ENCODE measurements at regions not wholly inside any gene's neighbourhood (a gene's known extent, or its start where the extent isn't known, plus 50 kb on each side); places are given as distances from the start of the nearest gene placed in this dataset.

- no peak for DNase-seq (ENCODE audit: low read depth, low spot score)
Measured at GRCh38 chr4:19910861-19911525, 340.7 kb upstream of the SLIT2 start.

GRCh38 chr4:19905024-19905423 lies 346.7 kb upstream of the SLIT2 start:
- DNase-seq (ENCODE audit: low read depth, low spot score), result no peak

- no peak for DNase-seq (ENCODE audit: low read depth, low spot score)
Measured at GRCh38 chr4:19888587-19888986, 363.1 kb upstream of the SLIT2 start.

- DNase-seq (ENCODE audit: low read depth, low spot score), result no peak
Measured at GRCh38 chr4:19883841-19884240, 367.9 kb upstream of the SLIT2 start.

GRCh38 chr4:19880206-19880605 lies 371.5 kb upstream of the SLIT2 start:
- no peak for DNase-seq (ENCODE audit: low read depth, low spot score)

GRCh38 chr4:19879330-19879729 lies 372.4 kb upstream of the SLIT2 start:
- no peak for DNase-seq (ENCODE audit: low read depth, low spot score)

GRCh38 chr4:19857991-19858390 lies 393.7 kb upstream of the SLIT2 start:
- no peak for DNase-seq (ENCODE audit: low read depth, low spot score)

- no peak for DNase-seq (ENCODE audit: low read depth, low spot score)
Measured at GRCh38 chr4:19857380-19857779, 394.3 kb upstream of the SLIT2 start.

GRCh38 chr4:19850909-19851308 lies 400.8 kb upstream of the SLIT2 start:
- no peak for DNase-seq (ENCODE audit: low read depth, low spot score)

- DNase-seq (ENCODE audit: low read depth, low spot score), result no peak
Measured at GRCh38 chr4:19844446-19844845, 407.3 kb upstream of the SLIT2 start.

GRCh38 chr4:19842471-19842870 lies 409.2 kb upstream of the SLIT2 start:
- no peak for DNase-seq (ENCODE audit: low read depth, low spot score)

- no peak for DNase-seq (ENCODE audit: low read depth, low spot score)
Measured at GRCh38 chr4:19838858-19839257, 412.8 kb upstream of the SLIT2 start.

GRCh38 chr4:19835429-19835828 lies 416.3 kb upstream of the SLIT2 start:
- no peak for DNase-seq (ENCODE audit: low read depth, low spot score)

- no peak for DNase-seq (ENCODE audit: low read depth, low spot score)
Measured at GRCh38 chr4:19832411-19832810, 419.3 kb upstream of the SLIT2 start.

GRCh38 chr4:19831644-19832285 lies 419.9 kb upstream of the SLIT2 start:
- no peak for DNase-seq (ENCODE audit: low read depth, low spot score)

GRCh38 chr4:19829101-19829500 lies 422.6 kb upstream of the SLIT2 start:
- DNase-seq (ENCODE audit: low read depth, low spot score), result no peak

- no peak for DNase-seq (ENCODE audit: low read depth, low spot score)
Measured at GRCh38 chr4:19823781-19824180, 427.9 kb upstream of the SLIT2 start.

GRCh38 chr4:19819737-19820136 lies 432.0 kb upstream of the SLIT2 start:
- no peak for DNase-seq (ENCODE audit: low read depth, low spot score)

GRCh38 chr4:19809989-19810388 lies 441.7 kb upstream of the SLIT2 start:
- DNase-seq (ENCODE audit: low read depth, low spot score), result no peak

- no peak for DNase-seq (ENCODE audit: low read depth, low spot score)
Measured at GRCh38 chr4:19807505-19807904, 444.2 kb upstream of the SLIT2 start.

GRCh38 chr4:19806865-19807264 lies 444.8 kb upstream of the SLIT2 start:
- no peak for DNase-seq (ENCODE audit: low read depth, low spot score)

GRCh38 chr4:19803406-19803805 lies 448.3 kb upstream of the SLIT2 start:
- no peak for DNase-seq (ENCODE audit: low read depth, low spot score)

- DNase-seq (ENCODE audit: low read depth, low spot score), result no peak
Measured at GRCh38 chr4:19793831-19794230, 457.9 kb upstream of the SLIT2 start.

All from iPS DF 19.7 (cell line).